Gastrocnemius medialis (tissue), 4 donors: ENCODE measurements at regions not wholly inside any gene's neighbourhood (a gene's known extent, or its start where the extent isn't known, plus 50 kb on each side); places are given as distances from the start of the nearest gene placed in this dataset.
A peak's percentile ranks its signal among the peaks of the same experiment; 100 is the strongest.

ENCODE experiments used
- ATAC-seq, 2 donors: fragments of 150-250 bp; one replicate each; pipeline ENCODE4 v1.9.1; 2016
- DNase-seq, 2 donors: peaks; one replicate each; pipeline ENCODE4 v3.0.0-alpha.2; 2019
- H3K27ac ChIP-seq, 4 donors: fragments of 200-600 bp; sonication (generic); 1 replicate in 1 of 4; 2 replicates in 3 of 4; pipeline ENCODE4 v1.5.1; 2016 to 2018; ENCODE audit warnings: mild to moderate bottlenecking in 2 of 4, moderate library complexity in 1 of 4
- H3K27me3 ChIP-seq, 3 donors: fragments of 200-600 bp; sonication (generic) in 2 of 3; 1 replicate in 1 of 3; 2 replicates in 2 of 3; pipeline versions ENCODE4 v1.5.1 to v1.6.0; 2016 to 2019; ENCODE audit warnings: mild to moderate bottlenecking in 1 of 3, moderate library complexity in 1 of 3
- H3K36me3 ChIP-seq, 2 donors: fragments of 200-600 bp; sonication (generic) in 1 of 2; one replicate each; pipeline ENCODE4 v1.5.1; 2017 to 2018
- H3K4me1 ChIP-seq, 2 donors: fragments of 200-600 bp; sonication (generic) in 1 of 2; one replicate each; pipeline ENCODE4 v1.5.1; 2016 to 2017; ENCODE audit warnings: mild to moderate bottlenecking in 2 of 2
- H3K4me3 ChIP-seq, 4 donors: fragments of 200-600 bp; sonication (generic) in 3 of 4; 1 replicate in 1 of 4; 2 replicates in 3 of 4; pipeline ENCODE4 v1.5.1; 2016 to 2019; ENCODE audit warnings: mild to moderate bottlenecking in 2 of 4
- H3K9me3 ChIP-seq, 3 donors: fragments of 200-600 bp; sonication (generic) in 2 of 3; 1 replicate in 1 of 3; 2 replicates in 2 of 3; pipeline ENCODE4 v1.5.1; 2016 to 2019
- CTCF ChIP-seq, 5 experiments: fragments of 450-650 bp in 3 of 5; fragments of 200-600 bp in 2 of 5; sonication (generic) in 2 of 5; IDR thresholded peaks in 4 of 5; conservative IDR thresholded peaks in 1 of 5; 1 replicate in 4 of 5; 2 replicates in 1 of 5; pipeline ENCODE4 v1.5.1; 2016 to 2019; ENCODE audit warnings: antibody characterized with exemption in 5 of 5, mild to moderate bottlenecking in 3 of 5, moderate library complexity in 3 of 5
- POLR2A ChIP-seq, 2 donors: fragments of 450-650 bp; IDR thresholded peaks; one replicate each; pipeline ENCODE4 v1.6.1; 2017; ENCODE audit warnings: antibody characterized with exemption in 2 of 2, mild to moderate bottlenecking in 2 of 2, moderate library complexity in 2 of 2
- in situ Hi-C, 4 donors: fragments of 200-750 bp; cut with MboI; loops; one replicate each; pipeline versions ENCODE4 v1.15.0 to v1.8.0; 2017; ENCODE audit warnings: low sequenced_read_pairs in 4 of 4
- intact Hi-C: fragments of 100-400 bp; cut with DNase I; formaldehyde crosslinking; loops from one replicate; pipeline ENCODE4 v1.15.1; 2023; ENCODE audit warnings: low total_unique reads

DNA sequence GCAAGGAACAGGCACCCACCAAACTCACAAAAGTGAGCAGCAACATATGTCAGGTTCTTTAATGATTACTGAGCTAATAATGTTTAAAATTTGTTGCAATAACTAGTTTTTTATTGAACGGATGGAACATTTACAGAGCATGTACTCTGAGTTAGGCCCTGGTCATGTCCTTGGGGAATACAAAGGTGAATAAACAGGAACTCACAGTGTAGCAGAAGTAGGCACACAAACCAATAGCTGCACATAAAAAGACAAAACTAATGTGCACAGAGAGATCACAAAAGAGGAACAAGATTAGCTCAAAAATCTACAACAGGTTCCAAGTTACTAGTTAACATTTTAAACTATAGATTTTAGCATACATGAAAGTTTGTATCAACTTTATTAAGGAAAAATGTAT lies 505.3 kb upstream of the PPP2R3A start:
- no peak overlapping the region for H3K27ac ChIP-seq
- TF ChIP-seq POLR2A (IDR thresholded peaks at IDR 0.05) (no peak), CTCF (IDR thresholded peaks at IDR 0.05 in 4 of 5, conservative IDR thresholded peaks at IDR 0.05 in 1 of 5) (no peak)
- H3K36me3 ChIP-seq, result no peaks in the 10 kb centered on the region
- intact Hi-C loops, result no loop called here
- ATAC-seq (no peak), DNase-seq (no peak)
- H3K4me3 ChIP-seq, result no peak overlapping the region
- peaks cover 0 to 2% (median 0%) of the 10 kb centered on the region in 3 donors for H3K27me3 ChIP-seq
- no peaks in the 10 kb centered on the region for H3K4me1 ChIP-seq
- in situ Hi-C loops, result no loop called here
- no peaks in the 10 kb centered on the region for H3K9me3 ChIP-seq

DNA sequence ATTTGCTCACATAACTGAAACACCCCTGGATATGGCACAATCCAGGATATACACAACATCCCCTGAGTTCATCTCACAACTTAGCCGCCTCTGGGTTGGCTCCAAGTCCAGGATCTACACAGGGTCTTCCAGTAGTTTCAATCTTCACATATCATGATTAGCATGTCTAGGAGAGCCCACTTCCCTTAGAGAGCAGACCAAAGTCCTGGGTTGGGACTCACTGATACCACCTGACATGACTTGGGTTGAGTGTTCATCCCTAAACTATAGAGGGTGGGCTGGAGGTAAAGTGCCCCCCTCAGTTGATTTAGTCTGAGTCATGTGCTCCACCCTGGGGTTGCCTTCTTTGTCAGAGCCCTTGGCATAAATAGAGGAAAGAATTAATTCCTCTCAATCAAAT lies 493.6 kb upstream of the PPP2R3A start:
- ATAC-seq (no peak), DNase-seq (no peak)
- no peak overlapping the region for H3K4me3 ChIP-seq
- no peaks in the 10 kb centered on the region for H3K27me3 ChIP-seq
- TF ChIP-seq CTCF (IDR thresholded peaks at IDR 0.05 in 4 of 5, conservative IDR thresholded peaks at IDR 0.05 in 1 of 5), result no peak
- TF ChIP-seq POLR2A (IDR thresholded peaks at IDR 0.05), result no peak
- intact Hi-C loops (no loop called here), in situ Hi-C loops (no loop called here)
- H3K36me3 ChIP-seq, result no peaks in the 10 kb centered on the region
- H3K4me1 ChIP-seq, result no peaks in the 10 kb centered on the region
- H3K27ac ChIP-seq, result no peak overlapping the region
- H3K9me3 ChIP-seq, result no peaks in the 10 kb centered on the region

DNA sequence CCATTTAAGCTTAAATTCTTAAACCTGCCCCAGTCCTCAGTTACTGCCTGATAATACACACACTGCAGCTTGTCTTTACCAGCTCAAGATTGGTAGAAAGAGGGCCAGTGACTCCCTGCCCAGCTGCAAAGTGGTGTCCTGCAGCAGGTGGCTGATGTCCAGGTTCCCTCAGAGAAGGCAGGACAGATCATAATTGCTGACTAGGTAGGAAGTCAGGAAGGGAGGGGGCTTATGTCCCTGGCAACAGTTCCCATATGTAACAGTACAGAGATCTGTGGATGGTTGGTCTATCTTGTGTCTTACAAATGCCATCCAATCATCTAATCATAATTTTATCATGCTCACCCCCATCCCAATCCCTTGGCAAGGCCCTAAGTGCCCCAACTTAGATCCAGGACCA lies 492.1 kb upstream of the PPP2R3A start:
- no peaks in the 10 kb centered on the region for H3K27me3 ChIP-seq
- no peaks in the 10 kb centered on the region for H3K9me3 ChIP-seq
- ATAC-seq, result no peak
- DNase-seq, result no peak
- H3K27ac ChIP-seq, result no peak overlapping the region
- no peaks in the 10 kb centered on the region for H3K36me3 ChIP-seq
- no peak for TF ChIP-seq POLR2A (IDR thresholded peaks at IDR 0.05)
- TF ChIP-seq CTCF (IDR thresholded peaks at IDR 0.05 in 4 of 5, conservative IDR thresholded peaks at IDR 0.05 in 1 of 5), result no peak
- in situ Hi-C loops, result no loop called here
- H3K4me1 ChIP-seq, result no peaks in the 10 kb centered on the region
- intact Hi-C loops, result no loop called here
- H3K4me3 ChIP-seq, result no peak overlapping the region

DNA sequence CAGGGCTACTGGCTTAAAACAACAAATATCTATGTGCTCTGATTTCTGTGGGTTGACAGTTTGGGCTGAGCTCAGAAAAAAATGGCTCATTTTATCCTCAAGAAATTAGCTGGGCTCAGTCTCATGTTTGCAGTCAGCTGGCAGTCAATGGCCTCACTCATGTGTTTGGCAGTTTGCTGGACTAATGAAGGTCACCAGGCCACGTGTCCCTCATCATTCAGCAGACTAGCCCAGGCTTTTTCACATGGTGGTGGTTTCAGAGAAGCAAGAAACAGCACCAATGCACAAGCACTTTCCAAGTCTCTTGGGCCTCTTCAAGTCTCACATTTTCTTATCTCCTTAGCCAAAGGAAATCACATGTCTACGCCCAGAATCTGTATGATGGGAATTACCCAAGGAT lies 478.3 kb upstream of the PPP2R3A start:
- DNase-seq (no peak), ATAC-seq (no peak)
- in situ Hi-C loops (no loop called here), intact Hi-C loops (no loop called here)
- Histone ChIP-seq H3K27ac (no peak overlapping the region), H3K9me3 (no peaks in the 10 kb centered on the region), H3K27me3 (no peaks in the 10 kb centered on the region), H3K4me3 (no peak overlapping the region), H3K36me3 (no peaks in the 10 kb centered on the region), H3K4me1 (peaks cover 0 to 6% of the 10 kb centered on the region in 2 donors)
- TF ChIP-seq CTCF (IDR thresholded peaks at IDR 0.05 in 4 of 5, conservative IDR thresholded peaks at IDR 0.05 in 1 of 5) (no peak), POLR2A (IDR thresholded peaks at IDR 0.05) (no peak)

DNA sequence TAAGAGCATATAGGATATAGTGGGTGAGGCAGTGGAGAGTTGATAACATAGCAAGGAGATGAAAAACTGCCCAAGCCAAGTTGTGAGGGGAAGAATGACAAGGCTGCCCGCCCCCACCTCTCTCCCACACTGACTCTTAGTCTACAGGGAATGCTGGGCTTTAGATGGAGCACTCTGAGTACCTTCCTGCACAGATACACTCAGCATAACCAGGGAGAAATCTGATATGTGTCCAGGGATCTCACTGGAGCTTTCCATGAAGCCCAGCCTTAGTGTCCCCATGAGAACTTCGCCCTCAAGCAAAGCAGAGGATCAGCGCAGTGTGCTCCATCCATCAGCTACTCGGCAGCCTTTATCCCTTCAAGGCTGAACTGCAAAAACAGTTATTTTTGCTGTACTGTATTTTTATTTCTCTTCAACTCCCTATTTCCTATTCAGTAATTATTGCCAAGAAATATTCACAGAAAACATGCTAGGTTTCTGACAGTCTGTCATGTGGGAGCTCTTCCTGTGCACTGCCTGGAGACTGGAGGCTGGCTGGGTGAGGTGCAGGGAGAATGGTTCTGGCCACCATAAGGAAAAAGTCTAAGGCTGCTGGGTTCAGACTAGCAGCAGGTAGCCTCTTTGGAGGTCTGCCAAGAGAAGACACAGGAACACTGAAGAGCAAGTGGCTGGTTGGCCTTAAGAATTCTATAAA lies 475.2 kb upstream of the PPP2R3A start:
- no peak overlapping the region for H3K27ac ChIP-seq
- no peaks in the 10 kb centered on the region for H3K27me3 ChIP-seq
- no peak for DNase-seq
- H3K4me1 ChIP-seq, result peaks cover 0 to 7% of the 10 kb centered on the region in 2 donors
- TF ChIP-seq POLR2A (IDR thresholded peaks at IDR 0.05) (no peak), CTCF (IDR thresholded peaks at IDR 0.05 in 4 of 5, conservative IDR thresholded peaks at IDR 0.05 in 1 of 5) (no peak)
- no peaks in the 10 kb centered on the region for H3K9me3 ChIP-seq
- in situ Hi-C loops, result loop anchor here in 1 of 4 donors (10.0 kb wide), 1 partner anchor 706 kb away; no protein-coding TSS in a partner anchor
- ATAC-seq, result peak in 1 of 2 donors; percentile 58
- H3K4me3 ChIP-seq, result no peak overlapping the region
- intact Hi-C loops, result no loop called here
- no peaks in the 10 kb centered on the region for H3K36me3 ChIP-seq
